Mesenchymal stem cell (in vitro differentiated cells and primary cell): ENCODE measurements at regions not wholly inside any gene's neighbourhood (a gene's known extent, or its start where the extent isn't known, plus 50 kb on each side); places are given as distances from the start of the nearest gene placed in this dataset.

ENCODE experiments used
- DNase-seq: peaks from one replicate; pipeline ENCODE4 v3.0.0-alpha.2; 2013
- H2AFZ ChIP-seq: one replicate; pipeline ENCODE4 v1.6.1; 2013; ENCODE audit warnings: low read depth, mild to moderate bottlenecking, control low read depth, inconsistent platforms, low read length, moderate library complexity
- H2AK5ac ChIP-seq: 2 replicates; pipeline ENCODE4 v1.6.1; 2013; ENCODE audit warnings: low read length, moderate library complexity, mild to moderate bottlenecking, inconsistent platforms; ENCODE audit not compliant: severe bottlenecking
- H2BK120ac ChIP-seq: one replicate; pipeline ENCODE4 v1.6.1; 2013; ENCODE audit warnings: low read depth, mild to moderate bottlenecking, inconsistent platforms, low read length, moderate library complexity
- H2BK12ac ChIP-seq, 2 experiments: one replicate each; pipeline ENCODE4 v1.6.1; 2013; ENCODE audit warnings: inconsistent platforms in 2 of 2, low read length in 2 of 2, mild to moderate bottlenecking in 2 of 2, moderate library complexity in 2 of 2, control low read depth in 1 of 2
- H2BK15ac ChIP-seq: one replicate; pipeline ENCODE4 v1.6.1; 2013; ENCODE audit warnings: mild to moderate bottlenecking, low read depth, inconsistent platforms; ENCODE audit not compliant: poor library complexity, severe bottlenecking
- H2BK5ac ChIP-seq: 2 replicates; pipeline ENCODE4 v1.6.1; 2013; ENCODE audit warnings: low read depth, mild to moderate bottlenecking, low read length, control low read depth, inconsistent platforms; ENCODE audit not compliant: poor library complexity, severe bottlenecking
- H3K14ac ChIP-seq, 2 experiments: one replicate each; pipeline ENCODE4 v1.6.1; 2013; ENCODE audit warnings: inconsistent platforms in 2 of 2, low read length in 2 of 2, control low read depth in 1 of 2, mild to moderate bottlenecking in 1 of 2, moderate library complexity in 1 of 2
- H3K18ac ChIP-seq, 2 experiments: one replicate each; pipeline ENCODE4 v1.6.1; 2013; ENCODE audit warnings: inconsistent platforms in 2 of 2, low read length in 2 of 2, control low read depth in 1 of 2, low read depth in 1 of 2, mild to moderate bottlenecking in 1 of 2
- H3K23ac ChIP-seq, 2 experiments: one replicate each; pipeline ENCODE4 v1.6.1; 2013; ENCODE audit warnings: inconsistent platforms in 2 of 2, low read length in 2 of 2, mild to moderate bottlenecking in 2 of 2, moderate library complexity in 2 of 2, control low read depth in 1 of 2
- H3K27ac ChIP-seq: 2 replicates; pipeline ENCODE4 v1.5.1; 2013; ENCODE audit warnings: mild to moderate bottlenecking, moderate library complexity, low read length, control low read depth, inconsistent platforms; ENCODE audit not compliant: poor library complexity, severe bottlenecking
- H3K27me3 ChIP-seq, 2 experiments: 2 replicates each; pipeline versions ENCODE4 v1.6.1 to v1.7.0; 2013; ENCODE audit warnings: low read length in 2 of 2, mild to moderate bottlenecking in 2 of 2, moderate library complexity in 2 of 2, control low read depth in 1 of 2, inconsistent platforms in 1 of 2; ENCODE audit not compliant: control insufficient read depth in 1 of 2, insufficient read depth in 1 of 2
- H3K36me3 ChIP-seq, 2 experiments: 2 replicates each; pipeline versions ENCODE4 v1.6.1 to v1.7.0; 2013; ENCODE audit warnings: low read length in 2 of 2, control low read depth in 1 of 2, inconsistent platforms in 1 of 2, low read depth in 1 of 2, mild to moderate bottlenecking in 1 of 2; ENCODE audit not compliant: insufficient read depth in 2 of 2, control insufficient read depth in 1 of 2
- H3K4ac ChIP-seq, 2 experiments: one replicate each; pipeline ENCODE4 v1.6.1; 2013; ENCODE audit warnings: inconsistent platforms in 2 of 2, low read length in 2 of 2, mild to moderate bottlenecking in 2 of 2, moderate library complexity in 2 of 2, control low read depth in 1 of 2, low read depth in 1 of 2
- H3K4me1 ChIP-seq: 2 replicates; pipeline ENCODE4 v1.6.1; 2013; ENCODE audit warnings: low read depth, low read length, control low read depth; ENCODE audit not compliant: control insufficient read depth, insufficient read depth
- H3K4me2 ChIP-seq: 2 replicates; pipeline ENCODE4 v1.6.1; 2013; ENCODE audit warnings: low read length, mild to moderate bottlenecking, inconsistent platforms; ENCODE audit not compliant: poor library complexity, severe bottlenecking
- H3K4me3 ChIP-seq, 2 experiments: 2 replicates each; pipeline versions ENCODE4 v1.5.1 to v1.7.0; 2013; ENCODE audit warnings: low read length in 2 of 2, mild to moderate bottlenecking in 2 of 2, control low read depth in 1 of 2, low read depth in 1 of 2; ENCODE audit not compliant: insufficient read depth in 1 of 2
- H3K79me1 ChIP-seq: replicated peaks from 2 replicates; pipeline ENCODE4 v1.6.1; 2013; ENCODE audit warnings: mild to moderate bottlenecking, control low read depth, low read length, inconsistent platforms; ENCODE audit not compliant: poor library complexity, severe bottlenecking
- H3K9ac ChIP-seq: 2 replicates; pipeline ENCODE4 v1.7.0; 2013; ENCODE audit warnings: mild to moderate bottlenecking, low read length, moderate library complexity
- H3K9me3 ChIP-seq: 2 replicates; pipeline ENCODE4 v1.7.0; 2013; ENCODE audit warnings: mild to moderate bottlenecking, low read length; ENCODE audit not compliant: control insufficient read depth
- H4K8ac ChIP-seq: one replicate; pipeline ENCODE4 v1.6.1; 2013; ENCODE audit warnings: inconsistent platforms, mild to moderate bottlenecking, low read length, moderate library complexity
- H4K91ac ChIP-seq: one replicate; pipeline ENCODE4 v1.6.1; 2013; ENCODE audit warnings: mild to moderate bottlenecking, low read length, inconsistent platforms
- WGBS: methylation state at CpG from one replicate; pipeline ENCODE4 v1.1.7; 2013; ENCODE audit warnings: mixed read lengths; 5-methylcytosine and 5-hydroxymethylcytosine counted together

GRCh38 chr4:131381055-131381454 lies 1768.0 kb upstream of the PCDH10 start:
- H2BK15ac ChIP-seq, result no peak overlapping the region
- H3K4me1 ChIP-seq, result no peaks in the 10 kb centered on the region
- no peak overlapping the region for H3K4me2 ChIP-seq
- H3K4me3 ChIP-seq, result no peak overlapping the region
- H3K9ac ChIP-seq, result no peak overlapping the region
- H3K36me3 ChIP-seq, result no peaks in the 10 kb centered on the region
- H4K8ac ChIP-seq, result no peak overlapping the region
- no CpG with 5 or more reads among the region's 2 CpGs for WGBS
- H3K14ac ChIP-seq, result no peak overlapping the region
- H3K4ac ChIP-seq, result no peak overlapping the region
- H3K23ac ChIP-seq, result no peak overlapping the region
- H3K27me3 ChIP-seq, result no peaks in the 10 kb centered on the region
- peaks cover 8% of the 10 kb centered on the region for H3K9me3 ChIP-seq
- no peak overlapping the region for H2BK5ac ChIP-seq
- H3K18ac ChIP-seq, result no peak overlapping the region
- no peaks in the 10 kb centered on the region for H3K79me1 ChIP-seq
- no peak overlapping the region for H2BK120ac ChIP-seq
- no peak overlapping the region for H4K91ac ChIP-seq
- H3K27ac ChIP-seq, result no peak overlapping the region
- H2BK12ac ChIP-seq, result no peak overlapping the region
- no peak overlapping the region for H2AFZ ChIP-seq
- H2AK5ac ChIP-seq, result no peak overlapping the region
- DNase-seq, result no peak

DNA sequence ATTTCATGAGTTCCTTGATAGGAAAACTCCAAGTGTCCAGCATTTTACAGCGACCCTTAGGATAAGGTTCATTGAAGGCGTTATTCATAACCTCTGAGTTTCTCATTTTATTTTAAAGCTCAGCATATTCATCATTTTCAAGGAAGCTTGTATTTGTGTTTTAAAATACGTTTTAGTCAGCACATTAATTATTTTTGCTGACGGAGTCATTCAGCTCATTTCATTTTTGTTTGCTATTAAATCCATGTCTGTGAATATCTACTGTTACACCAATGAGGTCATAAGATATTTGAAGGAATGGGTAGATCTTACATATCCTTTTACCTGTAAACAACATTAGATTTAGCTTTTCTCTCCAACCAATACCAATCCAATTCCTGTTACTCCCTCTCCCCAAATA lies 1766.3 kb upstream of the PCDH10 start:
- Histone ChIP-seq H3K23ac (no peak overlapping the region), H3K4ac (no peak overlapping the region), H2AK5ac (no peak overlapping the region), H3K27ac (no peak overlapping the region), H3K14ac (no peak overlapping the region), H3K4me3 (no peak overlapping the region), H3K36me3 (no peaks in the 10 kb centered on the region), H3K79me1 (no peaks in the 10 kb centered on the region), H2BK5ac (no peak overlapping the region), H3K9me3 (peaks cover 8% of the 10 kb centered on the region), H2BK120ac (no peak overlapping the region), H3K27me3 (no peaks in the 10 kb centered on the region), H4K91ac (no peak overlapping the region), H3K4me1 (no peaks in the 10 kb centered on the region), H2BK12ac (no peak overlapping the region), H4K8ac (no peak overlapping the region), H3K4me2 (no peak overlapping the region), H3K9ac (no peak overlapping the region), H2AFZ (no peak overlapping the region), H3K18ac (no peak overlapping the region), H2BK15ac (no peak overlapping the region)
- DNase-seq, result no peak
- WGBS, result no CpG with 5 or more reads among the region's 4 CpGs

GRCh38 chr4:131388277-131388676 lies 1760.8 kb upstream of the PCDH10 start:
- no peaks in the 10 kb centered on the region for H3K79me1 ChIP-seq
- no peak overlapping the region for H2BK5ac ChIP-seq
- H4K91ac ChIP-seq, result no peak overlapping the region
- H3K27me3 ChIP-seq, result no peaks in the 10 kb centered on the region
- H3K4me2 ChIP-seq, result no peak overlapping the region
- H2BK120ac ChIP-seq, result no peak overlapping the region
- no peak overlapping the region for H2AK5ac ChIP-seq
- no peak overlapping the region for H2AFZ ChIP-seq
- 19% methylated on average over 2 of the region's 2 CpGs for WGBS
- no peak overlapping the region for H3K27ac ChIP-seq
- peaks cover 15% of the 10 kb centered on the region for H3K9me3 ChIP-seq
- no peak overlapping the region for H4K8ac ChIP-seq
- H3K9ac ChIP-seq, result no peak overlapping the region
- no peak overlapping the region for H3K4ac ChIP-seq
- H3K14ac ChIP-seq, result no peak overlapping the region
- H3K18ac ChIP-seq, result peak overlapping the region in 1 of 2 experiments; percentile 4
- H3K4me3 ChIP-seq, result no peak overlapping the region
- no peak overlapping the region for H2BK12ac ChIP-seq
- no peaks in the 10 kb centered on the region for H3K4me1 ChIP-seq
- DNase-seq, result no peak
- H3K23ac ChIP-seq, result no peak overlapping the region
- no peaks in the 10 kb centered on the region for H3K36me3 ChIP-seq
- no peak overlapping the region for H2BK15ac ChIP-seq

- WGBS, result 83% methylated on average over 8 of the region's 8 CpGs
Observed at GRCh38 chr4:131408102-131408501, 1741.0 kb upstream of the PCDH10 start.

More at GRCh38 chr4:131408102-131408501, 1741.0 kb upstream of the PCDH10 start:
- Histone ChIP-seq H3K4ac (no peak overlapping the region), H2BK12ac (no peak overlapping the region), H3K14ac (no peak overlapping the region), H2BK5ac (no peak overlapping the region), H2AFZ (no peak overlapping the region), H3K18ac (no peak overlapping the region), H3K23ac (no peak overlapping the region), H4K8ac (no peak overlapping the region), H3K4me3 (no peak overlapping the region), H2AK5ac (no peak overlapping the region), H3K79me1 (no peaks in the 10 kb centered on the region), H3K4me2 (no peak overlapping the region), H3K9me3 (peaks cover 27% of the 10 kb centered on the region), H2BK15ac (no peak overlapping the region), H3K27me3 (no peaks in the 10 kb centered on the region), H4K91ac (no peak overlapping the region), H3K36me3 (no peaks in the 10 kb centered on the region), H3K27ac (no peak overlapping the region), H2BK120ac (no peak overlapping the region), H3K9ac (no peak overlapping the region), H3K4me1 (no peaks in the 10 kb centered on the region)
- DNase-seq, result no peak
